IPS DF 19.7 (cell line): ENCODE measurements at regions not wholly inside any gene's neighbourhood (a gene's known extent, or its start where the extent isn't known, plus 50 kb on each side); places are given as distances from the start of the nearest gene placed in this dataset.
"Not testable (repeated sequence)": the region's sequence is repeated elsewhere in the genome, so short reads cannot be mapped to it uniquely, and the experiment has no call there.

Source experiments
- DNase-seq: peaks from one replicate; pipeline ENCODE4 v3.0.0-alpha.2; 2013; ENCODE audit warnings: low read depth, low spot score

GRCh38 chr3:20836801-20837200, 650.8 kb upstream of the SGO1 start:
- no peak for DNase-seq

- no peak for DNase-seq
These were observed 647.0 kb upstream of the SGO1 start for GRCh38 chr3:20832963-20833362.

- no peak for DNase-seq
These were observed 636.2 kb upstream of the SGO1 start for GRCh38 chr3:20822251-20822650.

GRCh38 chr3:20820872-20821271, 634.9 kb upstream of the SGO1 start:
- DNase-seq = not testable (repeated sequence)

- no peak for DNase-seq
These were observed 625.6 kb upstream of the SGO1 start for GRCh38 chr3:20811631-20812030.

- DNase-seq = no peak
These were observed 625.0 kb upstream of the SGO1 start for GRCh38 chr3:20811006-20811405.

GRCh38 chr3:20810555-20810954, 624.5 kb upstream of the SGO1 start:
- no peak for DNase-seq

- DNase-seq = no peak
These were observed 623.4 kb upstream of the SGO1 start for GRCh38 chr3:20809356-20809755.

GRCh38 chr3:20808864-20809263, 622.9 kb upstream of the SGO1 start:
- DNase-seq = no peak

GRCh38 chr3:20798666-20799065, 612.7 kb upstream of the SGO1 start:
- no peak for DNase-seq

GRCh38 chr3:20787005-20787404, 601.0 kb upstream of the SGO1 start:
- DNase-seq = no peak

- DNase-seq = no peak
These were observed 590.7 kb upstream of the SGO1 start for GRCh38 chr3:20776692-20777091.

- DNase-seq = no peak
These were observed 590.3 kb upstream of the SGO1 start for GRCh38 chr3:20776286-20776685.

- DNase-seq = no peak
These were observed 587.4 kb upstream of the SGO1 start for GRCh38 chr3:20773320-20773984.

GRCh38 chr3:20772869-20773268, 586.9 kb upstream of the SGO1 start:
- no peak for DNase-seq

- DNase-seq = no peak
These were observed 583.4 kb upstream of the SGO1 start for GRCh38 chr3:20769430-20769829.

- DNase-seq = no peak
These were observed 575.0 kb upstream of the SGO1 start for GRCh38 chr3:20760981-20761380.

- no peak for DNase-seq
These were observed 566.4 kb upstream of the SGO1 start for GRCh38 chr3:20752416-20752815.

- no peak for DNase-seq
These were observed 565.3 kb upstream of the SGO1 start for GRCh38 chr3:20751296-20751695.

- DNase-seq = no peak
These were observed 561.7 kb upstream of the SGO1 start for GRCh38 chr3:20747741-20748140.

- no peak for DNase-seq
These were observed 557.7 kb upstream of the SGO1 start for GRCh38 chr3:20743553-20744321.

GRCh38 chr3:20742903-20743552, 557.0 kb upstream of the SGO1 start:
- DNase-seq = no peak

- DNase-seq = no peak
These were observed 555.4 kb upstream of the SGO1 start for GRCh38 chr3:20741381-20741780.
